ENCODE measurements at regions not wholly inside any gene's neighbourhood (a gene's known extent, or its start where the extent isn't known, plus 50 kb on each side); places are given as distances from the start of the nearest gene placed in this dataset.

DNA sequence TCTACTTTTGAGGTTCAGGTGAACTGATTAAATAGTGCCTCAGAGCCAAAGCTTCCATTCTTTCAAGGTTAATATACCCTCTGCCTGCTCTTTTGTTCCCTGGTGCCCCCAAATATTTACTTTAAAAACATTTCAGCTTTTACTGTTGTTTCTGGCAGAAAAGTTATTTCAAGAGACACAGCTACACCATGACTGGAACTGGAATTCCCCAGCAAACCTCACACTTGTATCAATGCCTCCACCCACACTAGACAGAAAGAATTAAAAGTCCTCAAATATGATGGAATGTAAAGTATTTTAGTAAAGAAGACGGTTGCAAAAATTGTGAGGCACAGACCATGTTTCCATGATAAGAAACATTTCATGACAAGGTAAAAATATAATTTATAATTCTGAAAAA lies 720.2 kb upstream of the TYRP1 start:
- no peak for DNase-seq

DNA sequence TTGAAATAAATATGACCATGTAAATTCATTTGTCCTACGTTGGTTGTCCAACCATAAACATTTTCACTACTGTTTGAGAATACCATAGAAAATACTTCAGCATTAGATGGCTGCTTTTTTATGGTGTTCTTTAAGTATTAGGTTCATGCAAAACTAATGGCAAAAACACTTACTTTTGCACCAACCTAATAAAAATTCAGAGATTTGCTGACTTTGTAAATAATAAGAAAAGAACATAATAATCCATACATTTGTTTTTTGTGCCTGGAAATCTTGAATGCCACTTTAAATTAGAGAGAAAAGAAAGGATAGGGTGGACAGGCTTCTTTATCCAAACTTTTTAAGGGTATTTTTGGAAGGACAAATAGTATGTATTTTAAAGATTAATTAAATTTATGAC lies 719.7 kb upstream of the TYRP1 start:
- no peak for DNase-seq

DNA sequence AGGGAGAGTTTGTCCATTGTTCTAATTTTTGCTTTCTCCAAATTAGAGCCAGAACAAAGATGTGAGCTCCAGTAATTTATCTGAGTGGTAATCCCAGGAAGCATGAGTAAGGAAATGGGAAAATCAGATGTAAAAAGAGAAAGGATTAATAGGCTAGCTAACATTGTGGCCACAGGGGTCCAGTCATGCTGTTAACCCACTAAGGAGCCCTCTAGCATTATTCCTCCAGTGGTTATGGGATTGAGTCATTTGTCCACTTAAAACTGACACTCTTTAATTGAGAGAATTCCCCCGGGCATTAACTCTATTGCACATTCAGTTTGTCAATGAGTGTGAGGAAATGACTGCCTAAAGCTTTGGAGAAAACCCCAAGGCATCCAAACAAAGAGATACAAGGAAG lies 700.3 kb upstream of the TYRP1 start:
- DNase-seq = no peak

DNA sequence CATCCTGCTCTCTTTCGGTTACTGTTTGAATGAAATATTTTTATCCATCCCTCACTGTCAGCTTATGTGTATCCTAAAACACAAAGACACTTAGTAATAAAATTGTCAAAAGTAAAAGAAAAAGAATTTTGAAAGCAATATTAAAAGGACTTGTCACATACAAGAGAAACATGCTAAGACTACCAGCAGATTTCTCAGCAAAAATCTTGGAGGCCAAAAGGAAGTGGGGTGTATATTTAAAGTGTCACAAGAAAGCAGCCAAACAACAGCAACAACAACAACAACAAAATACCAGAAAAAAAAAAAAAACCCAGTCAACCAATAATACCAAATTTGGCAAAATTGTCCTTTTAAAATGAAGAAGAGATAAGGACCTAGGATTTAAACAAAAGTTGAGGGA lies 678.7 kb upstream of the TYRP1 start:
- no peak for DNase-seq

DNA sequence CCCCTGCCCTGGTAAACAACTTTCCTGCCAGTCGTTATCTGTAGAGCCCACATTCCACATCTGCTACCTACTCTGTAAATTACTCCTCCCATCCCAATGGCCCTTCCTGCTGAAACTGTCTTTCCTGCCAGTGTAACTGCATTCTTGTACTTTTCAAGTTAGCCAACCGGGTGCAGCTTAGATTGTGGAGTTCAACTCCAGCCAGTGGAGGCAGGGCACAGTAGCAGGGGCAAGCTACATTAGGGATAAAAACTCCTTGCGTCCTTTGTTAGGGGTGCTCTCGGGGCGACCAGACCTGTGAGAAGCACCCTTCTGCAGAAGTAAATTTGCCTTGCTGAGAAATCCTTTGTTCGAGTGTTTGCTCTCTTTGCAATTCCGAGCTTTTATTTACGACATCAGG lies 639.0 kb upstream of the TYRP1 start:
- DNase-seq = no peak

DNA sequence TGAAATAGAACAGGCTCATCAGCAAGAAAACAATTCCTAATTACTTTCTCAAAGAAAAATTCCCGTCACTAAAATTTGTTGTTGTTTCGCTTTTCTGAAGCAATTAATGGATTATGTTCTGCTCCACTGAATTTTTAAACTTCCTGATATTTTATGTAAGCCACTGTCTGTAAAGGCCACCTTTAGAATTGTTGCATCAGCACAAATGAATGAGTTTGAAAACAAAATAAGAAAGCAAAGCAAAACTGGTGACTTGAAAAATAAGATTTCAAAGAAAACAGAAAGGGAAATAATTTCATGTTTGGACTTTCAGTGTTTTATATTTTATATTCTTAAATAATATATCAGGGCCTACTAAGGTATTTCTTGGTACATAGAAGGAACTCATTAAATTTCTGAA lies 636.3 kb upstream of the TYRP1 start:
- DNase-seq = no peak

DNA sequence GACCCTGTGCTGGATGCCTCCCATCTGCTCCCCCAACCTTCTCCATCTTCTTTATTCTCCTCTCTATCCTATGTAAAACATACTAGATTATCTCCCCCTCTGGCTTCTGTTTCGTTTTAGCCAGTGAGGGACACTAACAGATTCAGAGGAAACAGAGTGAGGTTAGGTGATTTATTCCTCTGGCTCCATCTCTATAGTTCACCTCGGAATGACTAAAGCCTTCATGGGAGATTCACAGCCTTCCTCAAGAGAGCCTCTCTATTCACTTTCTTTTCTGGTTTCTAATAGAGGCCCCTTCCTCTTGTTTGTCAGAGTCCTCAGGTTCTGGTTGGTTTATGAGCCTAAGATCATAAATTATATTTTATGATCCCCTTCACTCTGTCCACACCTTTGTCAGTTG lies 633.1 kb upstream of the TYRP1 start:
- no peak for DNase-seq

DNA sequence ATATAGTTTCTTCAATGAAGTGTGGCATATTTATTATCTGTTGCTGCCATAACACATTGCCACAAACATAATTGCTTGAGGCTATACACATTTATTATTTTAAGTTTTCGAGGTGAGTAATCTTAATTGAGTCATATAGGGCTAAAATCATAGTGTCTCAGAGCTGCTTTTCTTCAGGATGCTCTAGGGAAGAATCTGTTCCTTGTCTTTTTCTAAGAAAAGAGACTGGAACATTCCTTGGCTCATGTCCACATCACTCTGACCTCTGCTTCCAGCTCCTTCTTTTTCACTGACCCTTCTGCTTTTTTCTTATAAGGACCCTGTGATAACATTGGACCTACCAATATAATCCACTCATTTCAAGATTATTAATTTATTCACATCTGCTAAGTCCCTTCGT lies 632.4 kb upstream of the TYRP1 start:
- no peak for DNase-seq

DNA sequence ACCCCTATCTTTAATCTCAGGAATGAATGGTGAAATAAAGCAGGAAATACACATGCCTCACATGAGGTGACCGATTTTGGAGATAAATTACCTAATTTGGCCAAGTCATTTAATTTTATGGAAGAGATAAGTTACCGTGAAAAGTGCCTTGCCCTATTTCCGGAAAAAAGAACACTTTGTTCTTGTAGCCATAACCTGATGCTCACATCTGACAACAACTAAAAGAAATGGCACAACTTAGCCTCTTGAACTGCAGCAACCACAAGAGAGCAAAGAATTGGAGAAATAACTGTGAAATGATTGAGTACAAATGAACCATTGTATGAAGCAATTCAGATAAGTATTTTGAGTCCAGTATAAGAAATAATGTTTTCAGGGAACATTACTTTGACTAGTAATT lies 628.1 kb upstream of the TYRP1 start:
- no peak for DNase-seq

DNA sequence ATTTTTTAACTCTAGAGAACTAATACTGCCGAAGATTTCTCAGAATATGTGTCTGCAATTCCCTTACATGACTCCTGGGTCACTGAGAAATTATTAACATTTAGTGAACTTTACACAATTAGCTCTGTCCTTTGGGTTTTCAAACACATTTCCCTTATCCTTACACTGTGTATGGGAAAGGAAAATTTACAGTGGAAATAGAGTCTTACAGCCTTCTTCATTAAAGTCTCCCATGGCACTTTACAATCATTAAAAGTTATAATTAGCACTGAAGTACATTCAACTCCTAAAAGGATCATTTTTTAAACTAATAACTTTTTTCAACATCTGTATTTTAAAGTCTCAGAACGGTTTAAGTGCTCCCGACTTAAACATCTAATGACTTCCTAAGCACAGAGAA lies 627.5 kb upstream of the TYRP1 start:
- no peak for DNase-seq

DNA sequence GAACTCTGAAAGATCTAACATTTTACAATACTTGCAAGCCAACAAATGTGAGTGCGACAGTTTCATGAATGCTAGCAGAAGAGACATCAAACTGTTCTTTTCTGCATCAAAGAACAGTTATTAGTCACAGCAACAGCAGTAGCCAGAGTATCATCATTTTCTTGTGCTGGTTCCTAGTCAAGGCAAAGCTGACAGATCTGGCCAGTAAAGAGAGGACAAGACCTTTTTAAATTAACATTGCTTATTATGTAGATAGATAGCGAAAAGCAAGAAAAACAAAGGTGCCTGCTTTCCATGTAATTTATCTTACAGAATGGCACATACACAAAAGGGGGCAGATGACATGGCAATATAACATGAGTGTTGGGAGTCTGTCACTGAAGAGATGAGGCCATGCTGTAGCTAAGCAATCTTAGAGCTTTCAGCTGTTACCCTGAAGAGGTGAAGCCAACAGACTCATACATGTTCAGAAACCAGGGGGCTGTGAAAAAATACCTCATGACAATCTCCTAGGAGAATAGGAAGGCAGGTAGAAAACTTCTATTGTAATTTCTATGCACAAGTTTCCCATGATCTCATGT lies 626.6 kb upstream of the TYRP1 start:
- no peak for DNase-seq

DNA sequence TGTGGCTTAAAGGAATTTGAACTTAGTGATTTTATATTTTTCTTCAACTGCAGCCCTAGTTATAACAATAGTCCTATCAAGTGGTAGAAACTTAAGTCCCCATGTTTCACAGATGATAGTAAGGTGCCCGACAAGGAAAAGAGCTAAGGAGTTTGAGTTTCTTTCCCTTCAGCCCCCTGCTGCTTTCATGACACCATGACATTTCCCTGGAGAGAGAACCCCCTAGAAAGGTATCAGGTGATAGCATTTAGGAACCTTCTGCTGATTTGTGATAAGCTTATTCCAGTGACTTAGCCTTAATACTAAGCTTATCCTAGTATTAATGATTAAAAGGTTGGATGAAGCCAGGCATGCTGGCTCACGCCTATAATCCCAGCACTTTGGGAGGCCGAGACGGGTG lies 623.8 kb upstream of the TYRP1 start:
- DNase-seq = no peak

DNA sequence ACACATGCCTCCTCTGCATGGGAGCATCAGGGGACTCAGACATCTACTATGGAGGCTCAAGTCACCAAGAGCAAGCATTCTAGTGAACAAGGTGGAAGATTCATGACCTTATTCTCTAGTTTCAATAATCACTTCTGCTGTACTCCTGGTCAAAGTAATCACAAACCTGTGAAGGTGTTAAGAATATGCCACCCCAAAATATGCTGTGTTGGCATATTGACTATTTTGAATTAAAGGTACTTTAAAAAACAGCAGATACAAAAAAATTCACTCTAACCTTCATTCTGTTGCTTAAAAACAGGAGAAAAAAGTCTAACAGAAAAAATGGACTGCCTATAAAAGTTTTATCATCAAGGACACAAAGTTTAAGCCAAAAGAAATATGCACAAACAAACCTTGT lies 607.8 kb upstream of the TYRP1 start:
- no peak for DNase-seq

DNA sequence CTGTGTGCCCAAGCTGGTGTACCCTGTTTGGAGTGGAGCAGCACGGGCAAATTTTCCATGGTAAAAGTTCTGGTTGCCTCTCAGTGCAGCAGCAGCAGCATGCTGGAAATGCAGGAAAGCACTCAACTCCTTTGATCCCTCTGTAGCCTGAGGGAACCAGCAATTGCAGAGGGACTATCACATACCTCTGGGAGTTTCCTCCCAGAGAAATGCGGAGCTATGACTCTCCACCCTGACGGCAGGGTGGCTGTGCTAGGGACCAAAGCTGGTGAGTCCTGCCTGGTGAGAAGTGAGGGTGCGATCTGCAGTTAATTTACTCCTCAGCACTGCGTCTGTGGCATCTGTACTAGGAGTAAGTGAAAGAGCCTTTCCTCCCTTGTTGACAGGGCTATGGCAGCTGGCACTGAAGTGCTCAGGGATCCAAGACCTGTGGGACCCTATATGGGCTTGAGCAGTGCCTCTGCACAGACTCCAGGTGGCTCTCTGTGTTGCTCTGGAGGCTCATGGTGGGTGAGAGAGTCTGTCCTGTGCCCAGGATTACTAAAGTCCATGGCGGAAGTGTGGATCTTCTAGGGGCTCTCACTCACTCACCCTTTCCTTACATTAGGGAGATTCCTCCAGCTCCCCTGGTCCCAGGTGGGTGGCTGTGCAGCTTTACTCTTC lies 601.2 kb upstream of the TYRP1 start:
- DNase-seq = no peak

DNA sequence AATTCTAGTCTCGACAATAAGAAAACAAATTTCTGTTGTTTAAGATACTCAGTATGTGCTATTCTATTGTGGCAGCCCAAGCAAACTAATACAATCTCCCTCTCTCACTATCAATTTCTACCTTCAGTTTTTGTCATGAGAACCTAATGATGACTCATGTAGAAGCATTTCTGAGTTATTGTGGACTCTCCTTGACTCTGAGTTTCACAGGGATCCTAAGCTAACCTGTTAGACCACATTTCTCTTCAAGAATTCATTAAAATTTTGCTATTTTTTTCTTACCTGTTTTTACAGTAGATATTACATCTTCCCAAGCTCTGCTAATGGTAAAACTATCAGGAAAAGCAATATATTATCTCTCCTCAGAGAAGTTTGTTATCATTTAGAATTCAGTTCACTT lies 599.1 kb upstream of the TYRP1 start:
- DNase-seq = no peak

DNA sequence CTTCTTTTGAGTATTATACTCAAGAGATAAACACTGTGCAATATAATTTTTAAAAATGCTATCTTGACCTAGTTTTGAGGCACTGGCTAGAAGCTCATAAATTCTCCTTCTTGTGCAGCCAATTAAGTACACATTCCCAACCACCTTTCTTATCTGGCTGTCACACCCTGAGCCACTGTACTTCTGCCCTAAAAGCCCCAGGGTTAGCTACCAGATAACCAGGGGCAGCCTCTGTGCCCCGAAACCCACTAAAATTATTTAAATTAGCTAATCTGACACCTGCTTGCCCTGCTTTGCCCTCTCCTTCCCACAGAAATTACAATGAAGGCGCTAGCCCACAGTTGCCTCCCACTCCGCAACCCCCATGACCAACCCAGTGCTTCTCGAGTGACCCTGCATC lies 597.3 kb upstream of the TYRP1 start:
- DNase-seq = no peak

DNA sequence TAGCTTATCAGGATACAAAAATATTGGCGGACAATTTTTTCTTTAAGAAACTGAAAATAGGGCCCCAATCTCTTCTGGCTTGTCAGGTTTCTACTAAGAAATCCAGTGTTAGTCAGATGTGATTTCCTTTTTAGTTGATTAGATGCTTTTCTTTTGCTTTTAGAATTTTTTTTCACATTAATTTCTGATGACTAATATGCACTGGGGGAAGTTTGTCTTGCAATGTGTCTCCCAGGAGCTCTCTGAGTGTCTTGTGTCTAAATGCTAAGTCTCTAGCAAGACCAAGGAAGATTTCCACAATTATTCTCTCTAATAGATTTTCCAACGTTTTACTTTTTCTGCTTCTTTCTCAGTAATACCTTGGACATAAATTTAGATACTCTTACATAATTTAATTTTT lies 559.8 kb upstream of the TYRP1 start:
- DNase-seq = no peak

DNA sequence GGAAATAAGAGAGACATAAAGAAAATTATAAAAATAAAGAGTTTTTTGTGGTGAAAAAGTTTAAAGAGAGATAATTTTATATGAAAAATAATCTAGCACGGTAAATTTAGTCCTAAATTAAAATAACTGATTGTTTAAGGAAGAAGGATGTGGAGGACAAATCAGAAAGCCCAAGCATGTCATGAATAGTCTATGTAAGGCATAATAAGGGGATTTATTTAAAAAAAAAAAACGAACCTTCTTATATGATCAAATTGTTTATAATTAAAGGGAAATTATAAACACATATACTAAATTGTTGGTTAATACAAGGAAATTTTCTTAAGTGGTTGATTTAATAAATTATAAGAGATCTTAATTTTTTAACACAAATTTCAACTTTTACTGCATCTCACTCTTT lies 551.8 kb upstream of the TYRP1 start:
- no peak for DNase-seq

DNA sequence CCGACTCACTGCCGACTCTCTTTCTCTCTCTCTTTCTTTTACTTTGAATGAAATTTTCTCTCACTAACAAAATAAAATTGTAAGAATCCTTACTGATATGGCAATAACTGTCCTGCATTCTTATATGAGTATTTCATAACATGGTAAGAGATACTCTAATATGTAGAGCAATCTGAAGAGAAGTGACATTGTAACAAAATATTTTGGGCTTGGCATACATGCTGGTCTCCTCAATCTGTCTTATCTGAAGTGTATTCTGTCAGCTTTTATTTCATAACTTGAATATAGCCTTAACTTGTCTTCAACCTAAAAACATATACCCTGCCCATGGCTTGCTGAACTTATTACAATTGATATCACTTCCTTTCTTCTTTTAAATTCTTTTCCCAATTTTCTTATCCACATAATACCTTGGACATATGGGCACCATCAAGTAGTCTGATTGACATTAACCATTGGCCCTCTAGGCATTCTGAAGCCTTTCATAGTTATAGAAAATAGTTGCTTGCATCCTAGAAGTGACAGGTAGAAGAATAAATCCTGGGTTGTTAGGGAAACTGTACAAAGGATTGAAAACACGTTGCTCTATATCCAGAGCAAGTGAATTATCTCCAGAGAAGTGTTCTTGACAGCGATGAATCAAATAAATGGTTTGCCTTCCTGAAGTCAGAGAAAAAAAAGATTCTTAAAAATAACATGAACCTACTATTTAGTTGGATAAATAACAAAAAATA lies 537.6 kb upstream of the TYRP1 start:
- no peak for DNase-seq

DNA sequence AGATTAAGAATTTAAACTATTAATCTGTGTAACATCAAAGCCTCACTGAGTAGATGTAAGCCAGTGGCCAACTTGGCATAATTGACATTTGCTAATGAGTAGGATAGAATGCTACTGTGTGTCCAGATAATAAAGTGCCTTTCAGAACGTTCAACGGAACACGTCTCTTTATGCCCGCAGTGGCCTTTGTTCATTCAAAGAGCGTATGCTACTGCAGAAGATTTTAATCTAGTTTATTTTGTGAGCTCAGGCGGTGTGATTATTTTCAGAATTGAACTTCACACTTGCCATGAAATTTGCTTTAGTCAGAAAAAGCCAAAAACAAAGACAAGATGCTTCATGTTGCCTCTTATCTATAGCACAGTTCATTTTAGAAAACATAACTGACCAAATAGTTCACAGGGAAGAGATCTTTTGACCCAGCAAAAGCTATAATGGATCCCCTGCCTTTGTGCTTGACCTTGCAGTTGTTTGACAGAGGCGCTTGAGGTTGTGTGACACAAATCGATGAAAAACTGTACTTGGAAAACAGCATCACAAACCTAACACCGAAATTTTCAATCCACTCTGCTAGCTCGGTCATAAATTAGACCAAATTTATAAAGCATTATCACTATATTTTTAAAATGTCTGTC lies 530.9 kb upstream of the TYRP1 start:
- DNase-seq = no peak

DNA sequence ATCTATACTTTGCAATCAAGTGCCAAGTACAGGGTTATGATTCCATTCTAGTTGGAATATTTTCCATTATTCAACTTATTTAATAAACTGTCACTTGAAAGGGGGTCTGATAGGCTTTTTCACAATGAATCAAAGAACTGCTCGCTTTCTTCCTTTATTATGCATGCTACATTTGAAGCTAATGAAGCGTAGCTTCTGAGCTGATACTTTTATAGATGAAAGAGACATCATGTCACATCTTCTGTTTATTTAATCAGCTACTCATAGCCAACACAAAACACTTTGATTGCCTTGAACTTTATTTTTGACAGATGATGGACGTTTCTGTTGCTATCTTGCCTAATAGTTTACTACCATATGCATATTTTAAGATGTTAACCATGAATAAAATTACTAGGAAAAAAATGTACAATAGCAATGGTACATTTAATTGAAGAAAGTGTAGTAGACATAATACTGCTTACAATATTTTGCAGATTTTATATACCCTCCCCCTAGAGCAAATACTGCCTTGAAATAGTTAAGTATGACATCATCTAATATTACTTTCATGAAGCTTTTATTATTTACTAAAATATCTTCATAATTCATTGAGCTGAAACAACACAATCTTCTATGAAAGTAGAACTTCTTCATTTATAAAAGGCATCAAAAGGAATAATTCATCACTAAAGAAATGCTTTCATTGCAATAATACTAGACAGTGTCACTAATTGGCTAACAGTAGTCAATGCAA lies 529.3 kb upstream of the TYRP1 start:
- DNase-seq = no peak

DNA sequence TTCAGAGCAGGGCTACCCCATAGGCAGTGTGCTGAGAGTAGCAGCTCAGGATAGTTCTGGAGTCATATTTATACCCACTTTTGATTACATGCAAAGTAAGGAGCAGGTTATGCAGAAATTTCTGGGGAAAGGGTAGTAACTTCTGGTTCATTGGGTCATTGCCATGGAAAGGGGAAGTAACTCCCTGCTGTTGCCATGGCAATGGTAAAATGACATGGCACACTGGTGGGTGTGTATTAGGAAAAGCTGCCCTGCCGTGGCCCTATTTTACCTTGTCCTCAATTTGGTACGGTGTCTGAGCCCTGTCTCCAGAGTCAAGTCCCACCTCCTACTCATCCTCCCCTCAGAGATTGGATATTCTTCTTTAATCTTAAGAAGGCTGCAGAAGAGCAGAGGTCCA lies 526.7 kb upstream of the TYRP1 start:
- no peak for DNase-seq

DNA sequence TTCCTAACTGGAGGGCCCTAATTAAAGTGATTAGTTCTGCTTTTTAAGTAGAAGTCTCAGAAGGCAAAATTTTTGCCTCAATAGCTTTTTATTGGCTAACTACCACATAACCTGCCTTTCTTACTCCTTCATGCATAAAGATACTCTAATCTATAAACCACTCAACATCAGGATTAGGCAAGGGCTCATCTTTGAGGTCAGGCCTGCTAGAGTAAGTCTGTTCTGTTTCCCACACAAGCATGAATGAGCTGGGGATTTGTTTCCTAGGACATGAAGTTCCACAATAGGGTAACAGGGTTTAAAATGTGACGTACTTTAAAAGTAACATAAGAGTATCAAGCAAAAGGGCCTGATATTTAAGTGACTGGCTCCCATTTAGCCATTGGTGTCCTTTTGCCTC lies 522.7 kb upstream of the TYRP1 start:
- no peak for DNase-seq

DNA sequence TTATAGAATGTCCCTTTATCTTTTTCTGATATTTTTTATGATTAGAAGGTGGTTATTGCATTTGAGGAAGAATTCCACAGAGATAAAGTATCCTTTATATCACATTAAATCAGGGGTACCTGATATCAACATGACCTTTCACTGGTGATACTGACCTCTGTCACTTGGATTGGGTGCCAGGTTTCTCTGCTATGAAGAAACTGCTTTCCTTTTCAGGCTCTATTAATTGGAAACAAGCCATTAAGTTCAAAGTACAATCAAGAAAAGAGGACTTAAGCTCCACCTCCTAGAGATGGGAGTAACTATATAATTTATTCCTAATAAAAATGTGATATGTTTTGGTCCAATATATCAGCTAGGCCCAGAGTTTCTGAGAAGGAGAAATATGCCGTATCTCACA lies 514.6 kb upstream of the TYRP1 start:
- DNase-seq = no peak

All from NCI-H2171 (cell line).